HuH-7.5 (cell line): ENCODE measurements at regions not wholly inside any gene's neighbourhood (a gene's known extent, or its start where the extent isn't known, plus 50 kb on each side); places are given as distances from the start of the nearest gene placed in this dataset.

ENCODE experiments used
- DNase-seq: peaks from one replicate; pipeline ENCODE4 v3.0.0; 2011; ENCODE audit warnings: low spot score

GRCh38 chr21:40901691-40902090 is 54.7 kb upstream of the DSCAM start:
- no peak for DNase-seq

GRCh38 chr21:40902299-40902698 is 55.3 kb upstream of the DSCAM start:
- no peak for DNase-seq

DNA sequence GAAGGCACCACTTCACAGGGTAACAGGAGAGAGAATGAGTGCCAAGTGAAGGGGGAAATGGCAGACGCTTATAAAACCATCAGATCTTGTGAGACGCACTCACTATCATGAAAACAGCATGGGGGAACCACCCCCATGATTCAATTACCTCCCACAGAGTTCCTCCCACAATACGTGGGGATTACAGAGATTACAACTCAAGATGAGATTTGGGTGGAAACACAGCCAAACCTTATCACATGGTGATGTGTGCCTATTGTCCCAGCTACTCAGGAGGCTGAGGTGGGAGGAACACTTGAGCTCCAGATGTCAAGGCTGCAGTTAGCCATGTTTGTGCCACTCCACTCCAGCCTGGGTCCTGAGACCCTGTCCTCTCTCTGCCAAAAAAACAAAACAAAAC is 56.0 kb upstream of the DSCAM start:
- no peak for DNase-seq

- no peak for DNase-seq
Observed at GRCh38 chr21:40905251-40905650, 58.3 kb upstream of the DSCAM start.

GRCh38 chr21:40912375-40912774 is 65.4 kb upstream of the DSCAM start:
- DNase-seq = no peak

GRCh38 chr21:40915114-40915513 is 68.2 kb upstream of the DSCAM start:
- DNase-seq = no peak

GRCh38 chr21:40923407-40923806 is 76.4 kb upstream of the DSCAM start:
- no peak for DNase-seq

DNA sequence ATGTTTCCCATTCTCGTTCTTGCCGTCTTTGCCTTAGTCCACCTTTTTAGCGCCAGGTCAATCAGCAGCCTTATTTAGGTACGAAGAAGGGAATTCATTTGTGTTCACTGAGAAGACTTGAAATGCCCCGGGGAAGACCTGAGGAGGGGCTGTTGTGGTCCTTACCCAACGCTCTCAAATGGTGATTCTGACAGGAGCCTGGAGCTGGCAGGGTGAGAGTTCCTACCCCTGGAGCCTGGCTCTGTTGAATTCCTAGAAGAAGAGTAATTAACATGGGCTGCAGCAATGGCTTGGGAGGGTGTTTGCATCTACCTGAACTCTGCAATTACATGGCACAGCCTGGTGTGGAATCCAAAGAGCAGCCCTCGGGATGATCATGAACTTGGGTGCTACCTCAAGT is 76.9 kb upstream of the DSCAM start:
- DNase-seq = no peak

GRCh38 chr21:40924641-40925040 is 77.7 kb upstream of the DSCAM start:
- no peak for DNase-seq

GRCh38 chr21:40926238-40926637 is 79.3 kb upstream of the DSCAM start:
- DNase-seq = no peak

DNA sequence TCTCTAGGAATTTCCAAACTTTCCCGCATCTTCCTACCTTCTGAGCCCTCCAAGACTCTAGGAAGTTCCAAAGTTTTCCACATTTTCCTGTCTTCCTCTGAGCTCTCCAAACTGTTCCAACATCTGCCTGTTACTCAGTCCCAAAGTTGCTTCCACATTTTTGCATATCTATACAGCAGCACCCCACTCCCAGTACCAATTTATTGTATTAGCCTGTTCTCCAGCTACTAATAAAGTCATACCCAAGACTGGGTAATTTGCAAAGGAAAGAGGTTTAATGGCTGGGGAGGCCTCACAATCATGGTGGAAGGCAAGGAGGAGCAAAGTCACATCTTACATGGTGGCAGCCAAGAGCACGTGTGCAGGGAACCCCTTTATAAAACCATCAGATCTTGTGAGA is 82.9 kb upstream of the DSCAM start:
- DNase-seq = no peak

- DNase-seq = no peak
Observed at GRCh38 chr21:40931197-40931596, 84.2 kb upstream of the DSCAM start.

DNA sequence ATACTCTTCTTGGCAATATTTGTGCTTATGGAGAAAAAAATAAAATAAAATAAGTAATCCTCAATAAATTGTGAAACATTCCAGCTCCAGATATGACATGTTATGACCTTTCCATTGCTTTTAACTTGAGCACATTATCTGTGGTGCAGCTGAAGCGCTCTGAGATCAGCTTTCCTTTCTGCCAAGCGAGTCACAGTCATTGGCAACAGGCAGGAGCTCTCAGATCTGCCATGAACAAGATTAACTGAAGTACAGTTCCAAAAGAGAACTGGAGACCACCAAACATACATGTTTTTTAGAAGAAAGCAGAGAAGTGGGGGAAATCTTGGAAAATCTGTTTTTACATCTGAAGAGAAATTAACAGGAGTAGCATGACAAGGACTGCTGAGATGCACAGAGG is 89.2 kb upstream of the DSCAM start:
- DNase-seq = no peak

GRCh38 chr21:40936771-40937261 is 89.9 kb upstream of the DSCAM start:
- no peak for DNase-seq

DNA sequence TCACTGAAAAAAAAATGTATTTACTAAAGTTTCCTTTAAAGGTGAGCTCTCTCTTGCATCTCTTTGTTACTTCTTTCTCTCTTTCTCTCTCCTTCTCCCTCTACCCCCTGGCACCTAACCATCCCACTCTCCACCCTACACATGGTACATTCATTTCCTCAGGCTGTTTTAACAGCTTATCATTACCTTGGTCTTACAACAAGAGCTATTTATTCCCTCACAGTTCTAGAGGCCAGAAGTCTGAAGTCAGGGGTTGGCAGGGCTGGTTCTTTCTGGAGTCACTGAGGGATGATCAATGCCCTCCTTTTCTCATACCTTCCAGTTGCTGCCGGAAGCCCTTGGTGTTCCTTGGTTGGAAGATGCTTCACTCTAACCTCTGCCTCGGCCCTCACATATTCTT is 91.1 kb upstream of the DSCAM start:
- no peak for DNase-seq

DNA sequence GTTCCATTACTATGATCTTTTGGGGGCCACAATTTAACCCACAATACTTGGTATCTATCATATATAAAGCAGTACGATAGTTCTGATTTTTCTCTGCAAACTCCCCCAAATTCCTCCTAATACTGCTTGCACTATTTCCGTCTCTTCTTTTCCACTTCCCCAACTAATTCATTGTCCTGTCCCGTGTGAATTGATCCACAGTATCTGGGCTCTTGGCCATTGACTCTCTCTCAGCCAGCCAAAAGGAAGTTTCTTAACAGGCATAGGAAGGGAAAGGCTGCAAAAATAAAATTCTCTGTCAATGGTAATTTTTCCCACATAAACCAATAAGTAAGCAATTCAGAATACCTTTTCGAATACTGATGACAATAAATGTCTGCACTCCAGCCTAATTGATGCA is 91.7 kb upstream of the DSCAM start:
- DNase-seq = no peak

DNA sequence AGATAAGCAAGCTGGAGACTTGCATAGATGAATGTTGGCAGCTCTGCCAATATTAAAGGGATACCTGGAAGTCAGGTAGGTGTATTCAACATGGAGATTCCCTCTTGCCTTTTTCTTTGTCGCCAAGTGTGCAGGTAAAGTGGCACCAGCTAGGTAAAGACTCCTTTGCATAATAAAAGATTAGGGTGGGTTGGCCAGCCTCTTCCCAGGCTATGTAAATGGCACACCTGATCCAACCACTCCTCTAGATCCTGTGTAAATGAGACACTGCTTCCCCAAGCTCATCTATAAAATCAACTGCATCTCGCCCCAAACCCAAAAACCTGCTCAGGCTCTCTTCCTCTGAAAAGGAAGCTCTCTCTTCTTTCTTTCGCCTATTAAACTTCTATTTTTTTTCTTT is 100.8 kb upstream of the DSCAM start:
- DNase-seq = no peak

DNA sequence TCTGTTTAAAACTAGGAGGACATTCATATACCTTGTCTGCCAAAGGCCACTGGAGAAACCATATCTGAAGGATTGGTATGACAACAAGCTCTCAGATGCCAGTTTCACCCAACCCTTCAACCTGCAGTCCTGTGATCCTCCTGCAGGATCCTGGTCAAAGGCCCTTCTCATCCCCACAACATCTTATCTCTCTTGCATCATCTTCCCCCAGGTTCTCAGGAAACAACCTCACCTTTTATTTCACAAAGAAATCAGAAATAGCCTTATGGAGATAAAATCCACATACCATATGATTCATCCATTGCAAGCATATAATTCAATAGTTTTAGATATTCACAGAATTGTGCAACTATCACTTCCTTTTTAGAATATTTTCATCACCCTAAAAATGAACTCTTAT is 104.0 kb upstream of the DSCAM start:
- no peak for DNase-seq

DNA sequence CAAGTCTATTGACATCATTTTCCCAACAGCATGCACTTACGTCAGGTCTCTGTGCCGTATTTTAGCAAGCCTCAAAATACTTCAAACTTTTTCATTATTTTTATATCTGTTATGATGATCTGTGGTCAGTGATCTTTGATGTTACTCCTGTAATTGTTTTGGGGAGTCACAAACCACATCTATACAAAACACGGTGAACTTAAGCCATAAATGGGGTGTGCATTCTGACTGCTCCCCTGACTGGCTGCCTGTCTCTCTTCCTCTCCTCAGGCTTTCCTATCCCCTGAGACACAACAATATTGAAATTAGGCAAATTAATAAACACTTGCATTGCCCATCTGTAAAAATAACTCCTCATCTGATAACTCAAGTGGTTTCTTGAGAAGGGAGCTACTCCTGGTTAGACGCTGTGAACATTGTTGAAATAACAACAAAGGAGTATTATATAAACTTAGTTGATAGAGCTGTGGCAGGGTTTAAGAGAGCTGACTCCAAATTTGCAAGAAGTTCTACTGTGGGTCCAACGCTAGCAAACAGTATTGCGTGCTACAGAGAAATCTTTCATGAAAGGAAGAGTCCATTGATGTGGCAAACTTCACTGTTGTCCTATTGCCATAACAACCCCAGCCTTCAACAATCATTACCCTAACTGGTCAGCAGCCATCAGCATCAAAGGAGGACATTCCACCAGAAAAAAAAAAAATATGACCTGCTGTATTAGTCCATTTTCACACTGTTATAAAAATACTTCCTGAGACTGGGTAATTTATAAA is 105.8 kb upstream of the DSCAM start:
- DNase-seq = no peak

- DNase-seq = no peak
Observed at GRCh38 chr21:40964691-40965090, 117.7 kb upstream of the DSCAM start.

DNA sequence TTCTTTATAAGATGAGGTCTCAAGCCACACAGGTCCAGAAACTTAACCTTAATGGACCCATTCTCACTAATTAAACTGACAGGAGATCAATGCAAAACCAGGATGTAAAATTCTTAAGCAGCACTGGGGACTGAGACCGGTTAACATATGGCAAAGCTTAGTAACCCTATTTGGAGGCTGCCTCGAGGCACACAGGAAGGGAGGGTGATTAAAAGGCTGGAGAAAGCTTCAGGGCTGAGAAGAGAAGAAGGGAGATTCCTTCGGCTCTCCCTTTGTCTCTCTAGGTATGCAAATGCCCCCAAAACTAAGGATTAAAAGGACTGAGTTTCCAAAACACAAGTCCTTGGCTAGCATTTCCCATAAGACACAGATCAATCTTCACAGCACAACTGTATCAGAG is 120.8 kb upstream of the DSCAM start:
- no peak for DNase-seq

- DNase-seq = no peak
Observed at GRCh38 chr21:40972151-40972550, 125.2 kb upstream of the DSCAM start.

DNA sequence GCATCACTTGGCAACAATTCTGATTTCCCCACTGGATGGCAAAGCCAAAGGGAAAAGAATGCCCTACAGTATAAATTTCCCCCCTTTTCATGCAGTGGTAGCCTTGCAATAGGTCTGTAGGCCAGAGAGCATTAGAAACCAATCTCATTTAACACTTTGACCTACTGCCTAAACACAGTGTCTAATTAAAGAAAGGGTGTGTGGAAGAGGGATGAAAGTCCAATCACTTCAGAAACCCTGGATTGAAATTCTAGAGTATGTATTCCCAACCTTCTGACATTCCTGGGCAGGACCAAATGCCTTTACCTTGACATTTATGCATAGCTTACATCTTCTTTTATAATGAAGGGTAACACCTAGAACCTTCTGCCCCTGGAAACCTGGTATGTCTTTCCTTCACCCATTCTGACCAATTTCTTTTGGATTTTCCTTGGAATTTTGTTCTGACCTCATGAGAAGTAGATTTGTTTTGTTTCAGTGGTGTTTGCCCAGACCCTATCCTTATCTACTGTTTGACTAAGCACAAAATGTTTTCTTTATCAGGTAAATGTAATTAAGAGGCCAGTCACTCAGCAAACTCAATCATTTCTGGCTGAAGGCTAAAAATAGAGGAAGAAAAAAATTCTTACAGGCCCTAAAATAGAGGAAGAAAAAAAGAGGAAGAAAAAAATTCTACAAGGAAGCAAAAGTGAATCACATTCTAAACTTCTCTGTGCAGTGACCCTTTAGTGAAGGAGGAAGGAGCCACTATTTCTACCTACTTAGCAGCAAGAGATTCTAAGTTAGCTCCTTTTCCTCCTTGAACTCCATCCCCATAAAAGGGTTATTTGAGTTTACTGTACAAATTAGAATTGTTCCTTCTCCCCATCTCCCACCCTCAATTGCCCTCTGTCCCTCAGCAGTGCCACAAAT is 129.5 kb upstream of the DSCAM start:
- DNase-seq = no peak
